ENCODE measurements at regions not wholly inside any gene's neighbourhood (a gene's known extent, or its start where the extent isn't known, plus 50 kb on each side); places are given as distances from the start of the nearest gene placed in this dataset.

- Mint-ChIP-seq H3K27ac (ENCODE audit: unreplicated experiment) (no peak overlapping the region), H3K27me3 (ENCODE audit: unreplicated experiment) (no peaks in the 10 kb centered on the region), H3K4me3 (ENCODE audit: low read depth, unreplicated experiment) (no peak overlapping the region), H3K36me3 (ENCODE audit: insufficient read depth, unreplicated experiment) (no peaks in the 10 kb centered on the region), H3K4me1 (ENCODE audit: low read depth, unreplicated experiment) (no peaks in the 10 kb centered on the region), H3K9me3 (ENCODE audit: low read depth, unreplicated experiment) (peaks cover 4% of the 10 kb centered on the region)
- intact Hi-C loops (cut with micrococcal nuclease; ENCODE audit: unreplicated experiment) = no loop called here
- BruUV-seq (replicated peaks) = no TSS peak
- CTCF ChIA-PET = interaction anchor here (1.1 kb wide), 1 partner anchor 14 kb away, joined by 3 read pairs; no protein-coding TSS in a partner anchor
- no peak for DNase-seq
- TF ChIP-seq CTCF (IDR thresholded peaks at IDR 0.05; ENCODE audit: unreplicated experiment) = no peak
Measured at GRCh38 chr3:144257381-144257780, 285.8 kb downstream of the DIPK2A start.

- H3K4me3 Mint-ChIP-seq (ENCODE audit: low read depth, unreplicated experiment) = no peak overlapping the region
- H3K36me3 Mint-ChIP-seq (ENCODE audit: insufficient read depth, unreplicated experiment) = no peaks in the 10 kb centered on the region
- intact Hi-C loops (cut with micrococcal nuclease; ENCODE audit: unreplicated experiment) = no loop called here
- no peak for TF ChIP-seq CTCF (IDR thresholded peaks at IDR 0.05; ENCODE audit: unreplicated experiment)
- CTCF ChIA-PET = no interaction called here
- no peaks in the 10 kb centered on the region for H3K4me1 Mint-ChIP-seq (ENCODE audit: low read depth, unreplicated experiment)
- no peak overlapping the region for H3K27ac Mint-ChIP-seq (ENCODE audit: unreplicated experiment)
- no TSS peak for BruUV-seq (replicated peaks)
- DNase-seq = no peak
- H3K9me3 Mint-ChIP-seq (ENCODE audit: low read depth, unreplicated experiment) = peaks cover 4% of the 10 kb centered on the region
- H3K27me3 Mint-ChIP-seq (ENCODE audit: unreplicated experiment) = no peaks in the 10 kb centered on the region
Measured at GRCh38 chr3:144259267-144259666, 287.6 kb downstream of the DIPK2A start.

GRCh38 chr3:144263706-144264105 is 292.1 kb downstream of the DIPK2A start:
- Mint-ChIP-seq H3K9me3 (ENCODE audit: low read depth, unreplicated experiment) (peaks cover 4% of the 10 kb centered on the region), H3K27ac (ENCODE audit: unreplicated experiment) (no peak overlapping the region), H3K4me3 (ENCODE audit: low read depth, unreplicated experiment) (no peak overlapping the region), H3K36me3 (ENCODE audit: insufficient read depth, unreplicated experiment) (no peaks in the 10 kb centered on the region), H3K27me3 (ENCODE audit: unreplicated experiment) (no peaks in the 10 kb centered on the region), H3K4me1 (ENCODE audit: low read depth, unreplicated experiment) (no peaks in the 10 kb centered on the region)
- no peak for DNase-seq
- CTCF ChIA-PET = interaction anchor here (0.7 kb wide), 1 partner anchor 1606 kb away, joined by 3 read pairs; no protein-coding TSS in a partner anchor
- BruUV-seq (replicated peaks) = no TSS peak
- intact Hi-C loops (cut with micrococcal nuclease; ENCODE audit: unreplicated experiment) = no loop called here
- no peak for TF ChIP-seq CTCF (IDR thresholded peaks at IDR 0.05; ENCODE audit: unreplicated experiment)

- Mint-ChIP-seq H3K4me3 (ENCODE audit: low read depth, unreplicated experiment) (no peak overlapping the region), H3K36me3 (ENCODE audit: insufficient read depth, unreplicated experiment) (no peaks in the 10 kb centered on the region), H3K4me1 (ENCODE audit: low read depth, unreplicated experiment) (no peaks in the 10 kb centered on the region), H3K9me3 (ENCODE audit: low read depth, unreplicated experiment) (peaks cover 4% of the 10 kb centered on the region), H3K27ac (ENCODE audit: unreplicated experiment) (no peak overlapping the region), H3K27me3 (ENCODE audit: unreplicated experiment) (no peaks in the 10 kb centered on the region)
- CTCF ChIA-PET = no interaction called here
- TF ChIP-seq CTCF (IDR thresholded peaks at IDR 0.05; ENCODE audit: unreplicated experiment) = no peak
- intact Hi-C loops (cut with micrococcal nuclease; ENCODE audit: unreplicated experiment) = no loop called here
- DNase-seq = no peak
- BruUV-seq (replicated peaks) = no TSS peak
Measured at GRCh38 chr3:144264350-144264749, 292.7 kb downstream of the DIPK2A start.

Data from Calu3 (cell line).